ENCODE measurements at regions not wholly inside any gene's neighbourhood (a gene's known extent, or its start where the extent isn't known, plus 50 kb on each side); places are given as distances from the start of the nearest gene placed in this dataset.
"Not testable (repeated sequence)": the region's sequence is repeated elsewhere in the genome, so short reads cannot be mapped to it uniquely, and the experiment has no call there.

- no peak overlapping the region for H3K4me2 ChIP-seq (ENCODE audit: low read length)
- H3K79me2 ChIP-seq: no peaks in the 10 kb centered on the region
- H3K4me3 ChIP-seq (ENCODE audit: low read depth, low read length): no peak overlapping the region
- no peak overlapping the region for H3K9ac ChIP-seq
- no peaks in the 10 kb centered on the region for H3K4me1 ChIP-seq
- H3K27ac ChIP-seq: no peak overlapping the region
- H3K9me3 ChIP-seq (ENCODE audit: control insufficient read depth, low read length): no peaks in the 10 kb centered on the region
- TF ChIP-seq CTCF (IDR thresholded peaks at IDR 0.05): no peak
- H3K27me3 ChIP-seq (ENCODE audit: control insufficient read depth, insufficient read depth, low read length): no peaks in the 10 kb centered on the region
- H3K36me3 ChIP-seq (ENCODE audit: control insufficient read depth, insufficient read depth, low read length): no peaks in the 10 kb centered on the region
- no peak overlapping the region for H2AFZ ChIP-seq
Measured at GRCh38 chrX:92260102-92260501, 480.9 kb downstream of the PCDH11X start.

DNA sequence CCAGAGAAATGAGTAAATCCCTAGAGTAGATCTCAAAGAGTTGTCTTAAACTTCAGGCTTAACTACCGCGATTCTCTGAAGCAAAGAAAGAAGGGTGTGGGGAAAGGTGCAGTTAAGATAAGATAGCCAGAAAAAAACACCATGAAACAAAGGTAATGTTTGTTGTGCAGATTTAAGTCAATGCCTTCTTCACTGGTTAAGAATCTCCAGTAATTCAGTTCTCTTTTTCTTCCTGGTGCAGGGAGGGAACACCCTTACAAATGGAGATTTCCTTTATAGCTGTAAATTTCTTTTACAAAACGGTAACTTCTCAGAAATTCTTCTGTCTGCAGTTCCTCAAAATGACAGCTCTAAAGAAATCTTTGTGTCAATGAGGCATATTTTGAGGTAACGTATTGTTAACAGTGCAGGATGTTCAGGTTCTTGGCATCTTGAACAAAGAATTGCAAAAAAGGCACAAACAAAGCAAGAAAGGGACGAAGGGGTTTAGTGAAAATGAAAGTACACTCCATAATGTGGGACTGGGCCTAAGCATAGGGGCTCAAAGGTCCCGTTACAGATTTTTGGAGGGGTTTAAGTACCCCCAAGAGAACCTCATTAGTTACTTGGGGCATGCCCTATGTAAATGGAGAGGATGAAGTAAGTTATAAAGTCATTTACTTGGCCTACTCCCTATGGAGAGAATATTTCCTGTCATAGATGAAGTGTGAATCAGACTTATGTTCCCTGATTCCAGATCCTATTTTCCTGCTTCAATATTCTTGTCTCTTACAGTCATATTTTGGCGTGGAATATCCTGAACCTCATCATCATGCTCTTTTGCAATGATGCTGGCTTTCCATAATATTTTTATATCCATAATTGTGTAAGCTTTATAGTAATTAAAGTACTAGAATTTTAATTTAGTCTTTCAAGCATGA, 492.0 kb downstream of the PCDH11X start:
- H3K79me2 ChIP-seq: no peaks in the 10 kb centered on the region
- H3K9ac ChIP-seq: no peak overlapping the region
- H3K9me3 ChIP-seq (ENCODE audit: control insufficient read depth, low read length): no peaks in the 10 kb centered on the region
- TF ChIP-seq CTCF (IDR thresholded peaks at IDR 0.05): no peak
- H3K4me3 ChIP-seq (ENCODE audit: low read depth, low read length): no peak overlapping the region
- no peaks in the 10 kb centered on the region for H3K4me1 ChIP-seq
- H3K27me3 ChIP-seq (ENCODE audit: control insufficient read depth, insufficient read depth, low read length): no peaks in the 10 kb centered on the region
- no peak overlapping the region for H3K4me2 ChIP-seq (ENCODE audit: low read length)
- H3K27ac ChIP-seq: no peak overlapping the region
- no peak overlapping the region for H2AFZ ChIP-seq
- H3K36me3 ChIP-seq (ENCODE audit: control insufficient read depth, insufficient read depth, low read length): no peaks in the 10 kb centered on the region

GRCh38 chrX:92278556-92278955, 499.4 kb downstream of the PCDH11X start:
- not testable (repeated sequence) for H3K4me3 ChIP-seq (ENCODE audit: low read depth, low read length); H3K9ac ChIP-seq; H3K4me2 ChIP-seq (ENCODE audit: low read length); H3K79me2 ChIP-seq; H3K27me3 ChIP-seq (ENCODE audit: control insufficient read depth, insufficient read depth, low read length); H3K9me3 ChIP-seq (ENCODE audit: control insufficient read depth, low read length); H3K4me1 ChIP-seq; H3K27ac ChIP-seq; H2AFZ ChIP-seq; H3K36me3 ChIP-seq (ENCODE audit: control insufficient read depth, insufficient read depth, low read length)

DNA sequence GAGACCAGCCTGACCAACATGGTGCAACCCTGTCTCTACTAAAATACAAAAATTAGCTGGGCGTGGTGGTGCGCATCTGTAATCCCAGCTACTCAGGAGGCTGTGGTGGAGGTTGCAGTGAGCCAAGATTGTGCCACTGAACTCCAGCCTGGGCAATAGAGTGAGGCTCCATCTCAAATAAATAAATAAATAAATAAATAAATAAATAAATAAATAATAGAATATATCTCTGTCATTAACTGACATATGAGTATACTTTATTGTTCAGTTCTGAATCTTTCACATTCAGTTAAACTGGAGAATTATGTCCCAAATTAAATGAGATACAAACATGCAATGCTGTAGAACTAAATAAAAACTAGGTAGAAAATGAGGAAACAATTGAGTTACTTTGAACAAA, 501.2 kb downstream of the PCDH11X start:
- H3K4me2 ChIP-seq (ENCODE audit: low read length); H3K79me2 ChIP-seq; H2AFZ ChIP-seq; H3K27me3 ChIP-seq (ENCODE audit: control insufficient read depth, insufficient read depth, low read length); H3K4me1 ChIP-seq; H3K9ac ChIP-seq; H3K27ac ChIP-seq; H3K4me3 ChIP-seq (ENCODE audit: low read depth, low read length); H3K36me3 ChIP-seq (ENCODE audit: control insufficient read depth, insufficient read depth, low read length); H3K9me3 ChIP-seq (ENCODE audit: control insufficient read depth, low read length): not testable (repeated sequence)

DNA sequence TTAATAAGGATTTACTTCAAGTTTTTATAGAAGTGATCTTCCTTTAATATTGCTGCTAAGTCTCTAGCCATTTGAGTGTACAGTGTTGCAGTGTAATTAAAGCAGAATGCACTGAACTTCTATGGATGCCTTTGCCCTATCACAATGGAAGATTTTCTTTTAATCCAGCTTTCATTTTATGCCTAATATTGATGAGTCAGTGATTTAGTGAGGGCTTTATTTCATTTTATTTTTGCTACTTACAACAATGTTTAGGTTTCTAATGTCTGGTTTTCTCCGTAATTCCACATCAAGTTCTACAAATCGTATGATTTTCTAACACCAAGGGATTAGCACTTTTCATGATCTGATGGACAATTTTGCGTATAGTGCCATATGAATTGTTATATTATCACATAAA, 504.1 kb downstream of the PCDH11X start:
- H3K4me1 ChIP-seq: no peaks in the 10 kb centered on the region
- no peaks in the 10 kb centered on the region for H3K79me2 ChIP-seq
- no peak overlapping the region for H2AFZ ChIP-seq
- no peak overlapping the region for H3K4me3 ChIP-seq (ENCODE audit: low read depth, low read length)
- H3K4me2 ChIP-seq (ENCODE audit: low read length): no peak overlapping the region
- TF ChIP-seq CTCF (IDR thresholded peaks at IDR 0.05): no peak
- H3K27me3 ChIP-seq (ENCODE audit: control insufficient read depth, insufficient read depth, low read length): no peaks in the 10 kb centered on the region
- no peak overlapping the region for H3K27ac ChIP-seq
- no peaks in the 10 kb centered on the region for H3K9me3 ChIP-seq (ENCODE audit: control insufficient read depth, low read length)
- H3K9ac ChIP-seq: no peak overlapping the region
- H3K36me3 ChIP-seq (ENCODE audit: control insufficient read depth, insufficient read depth, low read length): no peaks in the 10 kb centered on the region

DNA sequence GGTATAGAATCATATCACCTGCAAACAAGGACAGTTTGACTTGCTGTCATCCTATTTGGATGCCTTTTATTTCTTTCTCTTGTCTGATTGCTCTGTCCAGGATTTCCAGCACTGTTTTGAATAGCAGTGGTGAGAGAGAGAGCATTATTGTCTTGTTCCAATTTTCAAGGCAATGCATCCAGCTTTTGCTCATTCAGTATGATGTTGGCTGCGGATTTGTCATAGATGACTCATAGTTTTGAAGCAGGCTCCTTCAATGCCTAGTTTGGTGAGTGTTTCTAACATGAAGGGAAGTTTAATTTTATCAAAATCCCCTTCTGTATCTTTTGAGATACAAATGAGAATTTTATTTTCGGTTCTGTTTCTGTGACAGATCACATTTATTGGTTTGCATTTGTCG, 518.9 kb downstream of the PCDH11X start:
- H3K27me3 ChIP-seq (ENCODE audit: control insufficient read depth, insufficient read depth, low read length); H3K27ac ChIP-seq; H3K4me3 ChIP-seq (ENCODE audit: low read depth, low read length); H3K79me2 ChIP-seq; H2AFZ ChIP-seq; H3K4me1 ChIP-seq; H3K9me3 ChIP-seq (ENCODE audit: control insufficient read depth, low read length); H3K4me2 ChIP-seq (ENCODE audit: low read length); H3K36me3 ChIP-seq (ENCODE audit: control insufficient read depth, insufficient read depth, low read length); H3K9ac ChIP-seq: not testable (repeated sequence)

DNA sequence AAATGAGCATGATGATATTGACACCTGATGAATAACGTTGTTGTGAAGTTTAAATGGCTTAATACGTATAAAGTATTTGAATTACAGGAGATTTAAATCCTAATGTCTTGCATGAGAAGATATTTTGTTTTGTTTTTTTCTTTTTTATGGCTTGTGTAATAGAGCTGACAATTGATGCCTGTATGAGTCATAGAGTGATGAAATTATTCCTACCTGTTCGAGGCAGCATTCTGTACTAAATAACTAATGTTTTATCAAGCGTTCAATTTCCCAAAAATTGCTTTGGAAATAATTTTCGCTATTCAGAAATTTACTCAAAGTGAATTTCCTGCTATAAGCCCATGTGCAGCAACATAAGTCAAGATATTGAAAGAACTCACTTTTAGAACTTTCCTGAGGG, 554.0 kb downstream of the PCDH11X start:
- H3K27me3 ChIP-seq (ENCODE audit: control insufficient read depth, insufficient read depth, low read length); H3K9ac ChIP-seq; H3K9me3 ChIP-seq (ENCODE audit: control insufficient read depth, low read length); H3K4me3 ChIP-seq (ENCODE audit: low read depth, low read length); H3K4me1 ChIP-seq; H3K27ac ChIP-seq; H3K79me2 ChIP-seq; H2AFZ ChIP-seq; H3K4me2 ChIP-seq (ENCODE audit: low read length); H3K36me3 ChIP-seq (ENCODE audit: control insufficient read depth, insufficient read depth, low read length): not testable (repeated sequence)

DNA sequence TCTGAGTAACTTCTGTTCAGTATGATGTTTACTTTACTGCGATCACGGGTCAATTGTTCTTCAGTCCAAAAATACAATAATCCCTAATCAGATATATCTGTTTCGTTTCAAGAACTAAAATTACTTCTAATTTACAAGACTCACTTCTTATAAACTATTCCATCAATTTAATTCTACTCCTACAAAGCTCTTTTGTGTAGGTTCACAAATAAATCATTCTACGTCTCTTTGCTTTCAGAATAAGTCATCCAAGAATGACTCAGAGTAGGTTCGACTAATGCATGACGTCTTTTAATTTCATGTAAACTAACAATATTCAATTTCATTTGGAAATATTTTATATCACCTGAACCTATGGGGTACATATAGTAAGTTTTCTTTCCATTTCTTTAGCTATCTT, 571.9 kb downstream of the PCDH11X start:
- H3K4me3 ChIP-seq (ENCODE audit: low read depth, low read length); H3K9ac ChIP-seq; H3K36me3 ChIP-seq (ENCODE audit: control insufficient read depth, insufficient read depth, low read length); H3K27me3 ChIP-seq (ENCODE audit: control insufficient read depth, insufficient read depth, low read length); H2AFZ ChIP-seq; H3K27ac ChIP-seq; H3K4me2 ChIP-seq (ENCODE audit: low read length); H3K4me1 ChIP-seq; H3K9me3 ChIP-seq (ENCODE audit: control insufficient read depth, low read length); H3K79me2 ChIP-seq: not testable (repeated sequence)
